ENCODE measurements at regions not wholly inside any gene's neighbourhood (a gene's known extent, or its start where the extent isn't known, plus 50 kb on each side); places are given as distances from the start of the nearest gene placed in this dataset.
"Not testable (repeated sequence)": the region's sequence is repeated elsewhere in the genome, so short reads cannot be mapped to it uniquely, and the experiment has no call there.

DNA sequence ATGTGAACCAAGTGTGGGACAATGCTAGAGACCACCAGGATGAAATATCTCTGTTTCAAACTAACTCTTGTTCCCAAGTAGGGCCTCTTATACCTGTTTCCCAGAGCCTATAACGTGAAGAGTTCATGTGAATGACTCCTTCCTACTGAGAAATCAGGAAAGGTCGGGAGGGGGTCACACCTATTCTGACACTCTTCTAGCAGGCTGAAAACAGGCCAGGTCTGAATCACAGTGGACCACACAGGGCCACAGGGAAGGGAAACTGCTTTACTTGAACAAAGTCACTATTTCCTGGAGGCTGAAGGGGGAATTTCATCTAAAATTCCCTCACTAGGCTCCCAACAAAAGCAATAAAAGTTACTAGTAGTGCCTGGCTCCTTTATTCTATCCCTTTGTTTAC is 88.4 kb upstream of the BMP2 start:
- no peaks in the 10 kb centered on the region for H3K4me1 Mint-ChIP-seq
- H3K4me3 Mint-ChIP-seq, result no peak overlapping the region
- H3K27ac Mint-ChIP-seq, result no peak overlapping the region
- H3K9me3 Mint-ChIP-seq, result peaks cover 3% of the 10 kb centered on the region
- no peaks in the 10 kb centered on the region for H3K27me3 Mint-ChIP-seq
- H3K36me3 Mint-ChIP-seq, result no peaks in the 10 kb centered on the region

DNA sequence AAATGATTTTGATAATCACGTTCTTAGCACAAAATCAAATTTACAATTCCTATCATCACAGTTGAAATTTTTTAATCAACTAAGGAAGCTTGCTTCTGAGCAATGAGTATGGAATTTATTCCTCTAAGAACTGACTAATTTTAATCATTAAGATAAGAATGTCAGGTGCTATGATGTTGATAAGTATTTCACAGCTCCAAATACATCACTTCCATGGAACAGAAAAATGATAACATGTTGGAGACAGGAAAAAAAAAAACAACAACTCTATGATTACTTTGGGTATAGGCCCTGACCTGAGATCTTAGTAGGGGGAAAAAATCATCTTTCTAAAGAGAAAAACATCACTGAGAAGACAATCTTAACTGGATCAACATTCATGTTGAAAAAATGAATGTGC is 89.4 kb upstream of the BMP2 start:
- Mint-ChIP-seq H3K4me1 (no peaks in the 10 kb centered on the region), H3K27ac (no peak overlapping the region), H3K36me3 (no peaks in the 10 kb centered on the region), H3K4me3 (no peak overlapping the region), H3K9me3 (peaks cover 3% of the 10 kb centered on the region), H3K27me3 (no peaks in the 10 kb centered on the region)

DNA sequence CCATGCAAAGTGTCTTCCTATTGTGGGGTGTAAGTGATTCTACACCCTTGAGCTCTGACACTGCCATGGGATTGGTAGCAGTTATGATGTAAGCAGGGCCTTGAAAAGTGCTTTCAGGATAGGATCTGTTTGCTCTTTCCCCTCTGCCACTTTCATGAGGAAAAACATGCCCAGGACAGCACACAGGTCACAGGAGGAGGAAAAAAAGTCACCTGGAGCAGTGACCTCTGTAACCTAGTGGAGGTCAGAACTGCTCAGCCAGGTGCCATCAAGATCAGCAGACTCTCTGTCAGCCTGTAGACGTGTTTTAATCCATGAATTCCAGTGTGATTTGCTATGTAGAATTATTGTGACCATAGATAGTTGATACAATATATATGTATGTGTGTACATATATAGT is 92.7 kb upstream of the BMP2 start:
- Mint-ChIP-seq H3K4me3 (no peak overlapping the region), H3K9me3 (no peaks in the 10 kb centered on the region), H3K4me1 (no peaks in the 10 kb centered on the region), H3K27ac (no peak overlapping the region), H3K36me3 (no peaks in the 10 kb centered on the region), H3K27me3 (no peaks in the 10 kb centered on the region)

DNA sequence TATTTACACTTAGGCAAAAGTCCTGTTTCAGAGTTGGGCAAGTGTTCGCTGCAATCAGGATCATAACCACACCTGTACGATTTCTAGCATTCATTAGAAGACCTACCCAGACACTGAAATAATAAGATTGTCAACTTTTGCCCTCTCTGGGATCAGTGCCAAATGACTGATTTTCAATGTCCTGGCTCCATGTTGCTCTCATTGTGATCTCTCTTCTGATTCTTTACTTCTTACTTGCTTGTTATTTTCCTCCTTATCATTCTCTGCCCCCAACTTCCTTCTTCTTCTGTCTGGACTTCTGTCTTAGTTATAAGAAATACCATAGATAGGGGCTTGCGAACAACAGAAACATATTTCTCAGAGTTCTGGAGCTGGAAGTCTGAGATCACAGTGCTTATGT is 94.4 kb upstream of the BMP2 start:
- H3K9me3 Mint-ChIP-seq, result no peaks in the 10 kb centered on the region
- no peaks in the 10 kb centered on the region for H3K27me3 Mint-ChIP-seq
- H3K27ac Mint-ChIP-seq, result no peak overlapping the region
- no peaks in the 10 kb centered on the region for H3K4me1 Mint-ChIP-seq
- H3K36me3 Mint-ChIP-seq, result no peaks in the 10 kb centered on the region
- no peak overlapping the region for H3K4me3 Mint-ChIP-seq

DNA sequence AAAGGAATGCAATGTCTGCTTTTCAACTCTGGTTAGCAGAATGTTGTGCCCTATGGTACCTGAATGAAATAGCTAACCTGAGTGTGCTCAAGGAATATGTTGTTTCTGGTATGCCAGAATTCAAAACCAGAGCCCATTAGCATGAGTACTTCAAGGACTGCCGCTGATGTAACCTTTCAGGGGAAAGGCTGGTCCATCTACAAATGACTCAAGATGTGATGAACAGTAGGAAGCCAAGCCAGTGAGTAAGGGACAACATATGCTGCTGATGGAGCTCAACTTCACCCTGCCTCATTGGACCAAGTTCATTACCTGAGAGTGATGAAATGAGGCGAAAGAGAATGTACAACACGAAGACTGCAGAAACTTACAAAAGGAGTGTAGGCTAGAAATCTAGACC is 95.7 kb upstream of the BMP2 start:
- no peak overlapping the region for H3K4me3 Mint-ChIP-seq
- H3K4me1 Mint-ChIP-seq, result no peaks in the 10 kb centered on the region
- H3K27me3 Mint-ChIP-seq, result no peaks in the 10 kb centered on the region
- H3K27ac Mint-ChIP-seq, result no peak overlapping the region
- H3K36me3 Mint-ChIP-seq, result no peaks in the 10 kb centered on the region
- H3K9me3 Mint-ChIP-seq, result no peaks in the 10 kb centered on the region

DNA sequence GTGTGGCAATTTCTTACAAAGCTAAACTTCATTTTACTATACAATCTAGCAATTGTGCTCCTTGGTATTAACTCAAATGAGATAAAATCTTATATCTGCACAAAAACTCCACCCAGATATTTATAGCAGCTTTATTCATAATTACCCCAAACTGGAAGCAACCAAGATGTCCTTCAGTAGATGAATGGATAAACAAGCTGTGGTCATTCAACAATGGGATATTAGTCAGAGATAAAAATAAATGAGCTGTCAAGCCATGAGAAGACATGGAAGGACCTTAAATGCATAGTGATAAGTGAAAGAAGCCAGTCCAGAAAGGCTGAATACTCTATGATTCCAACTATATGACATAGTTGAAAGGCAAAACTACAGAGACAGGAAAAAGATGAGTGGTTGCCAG is 98.9 kb upstream of the BMP2 start:
- no peak overlapping the region for H3K4me3 Mint-ChIP-seq
- no peaks in the 10 kb centered on the region for H3K27me3 Mint-ChIP-seq
- no peaks in the 10 kb centered on the region for H3K36me3 Mint-ChIP-seq
- H3K4me1 Mint-ChIP-seq, result no peaks in the 10 kb centered on the region
- no peak overlapping the region for H3K27ac Mint-ChIP-seq
- H3K9me3 Mint-ChIP-seq, result peaks cover 5% of the 10 kb centered on the region

DNA sequence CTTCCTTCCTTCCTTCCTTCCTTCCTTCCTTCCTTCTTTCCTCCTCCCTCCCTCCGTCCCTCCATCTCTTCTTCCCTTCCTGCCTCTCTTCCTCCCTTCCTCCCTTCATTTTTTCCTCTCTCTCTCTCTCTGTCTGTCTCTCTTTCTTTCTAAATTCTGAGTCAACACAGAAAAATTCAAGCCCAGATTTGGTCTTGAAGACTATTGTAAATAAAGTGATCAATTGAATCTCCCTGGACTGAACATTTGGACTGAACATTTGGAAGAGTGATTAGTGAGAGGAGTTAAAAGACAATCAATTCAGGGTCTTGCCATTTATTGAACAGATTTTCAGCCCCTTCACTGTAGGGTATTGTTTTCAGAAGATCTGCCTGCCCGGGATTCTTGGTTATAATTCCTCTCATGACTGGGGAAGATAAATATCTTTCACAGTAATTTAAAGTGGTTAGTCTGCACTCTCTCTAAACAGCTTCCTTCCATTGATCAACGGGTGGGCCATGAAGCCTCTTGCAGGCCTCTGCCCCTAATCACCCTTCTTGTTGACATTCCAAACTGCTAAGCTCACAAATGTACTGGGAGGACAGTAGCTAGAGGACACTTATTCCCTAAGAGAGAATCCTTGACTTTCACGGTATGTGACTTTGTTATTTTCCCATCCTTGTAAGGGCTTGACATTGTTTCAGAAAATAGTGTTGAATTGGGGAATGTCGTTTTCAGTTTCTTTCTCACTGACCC is 101.7 kb upstream of the BMP2 start:
- H3K4me1 Mint-ChIP-seq, result no peaks in the 10 kb centered on the region
- no peaks in the 10 kb centered on the region for H3K36me3 Mint-ChIP-seq
- H3K4me3 Mint-ChIP-seq, result no peak overlapping the region
- H3K27me3 Mint-ChIP-seq, result no peaks in the 10 kb centered on the region
- peaks cover 8% of the 10 kb centered on the region for H3K9me3 Mint-ChIP-seq
- H3K27ac Mint-ChIP-seq, result no peak overlapping the region

DNA sequence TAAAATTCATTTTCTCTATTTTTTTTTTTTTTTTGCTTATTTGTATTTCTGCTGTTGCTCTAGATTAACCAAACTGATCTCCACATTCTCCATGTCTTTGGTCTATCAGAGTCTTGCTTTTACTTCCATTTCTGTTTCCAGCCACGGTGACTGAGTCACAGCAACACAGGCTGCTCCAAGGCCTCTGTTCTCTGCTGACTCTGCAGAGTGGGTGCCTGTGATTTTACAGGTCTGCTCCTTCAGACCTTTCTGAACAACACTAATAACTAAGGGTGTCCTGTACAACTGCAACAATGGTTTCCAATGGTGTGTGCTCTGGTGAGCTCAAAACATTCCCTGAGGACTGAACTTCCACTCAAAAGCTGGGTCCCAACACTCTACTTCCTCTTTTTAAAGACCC is 102.3 kb upstream of the BMP2 start:
- Mint-ChIP-seq H3K27me3 (no peaks in the 10 kb centered on the region), H3K9me3 (peaks cover 8% of the 10 kb centered on the region), H3K4me3 (no peak overlapping the region), H3K36me3 (no peaks in the 10 kb centered on the region), H3K4me1 (no peaks in the 10 kb centered on the region), H3K27ac (no peak overlapping the region)

DNA sequence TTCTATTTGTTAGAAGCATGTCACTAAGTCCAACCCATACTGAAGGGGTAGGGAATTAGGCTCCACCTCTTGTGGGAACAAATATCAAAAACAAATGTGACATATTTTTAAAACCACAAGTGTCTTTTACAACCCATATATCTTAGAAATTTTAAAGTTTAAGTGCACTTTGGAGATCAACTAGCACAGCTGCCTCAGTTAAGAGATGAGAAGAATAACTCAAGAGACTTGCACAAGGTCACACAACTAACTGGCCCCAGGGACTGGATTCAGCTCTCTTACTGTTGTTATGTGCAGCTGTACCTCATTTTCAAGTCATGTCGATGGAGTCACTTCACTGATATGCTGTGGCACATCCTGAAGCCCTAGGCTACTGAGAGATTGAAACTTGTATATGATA is 102.9 kb upstream of the BMP2 start:
- H3K27me3 Mint-ChIP-seq, result no peaks in the 10 kb centered on the region
- no peaks in the 10 kb centered on the region for H3K36me3 Mint-ChIP-seq
- no peak overlapping the region for H3K4me3 Mint-ChIP-seq
- no peaks in the 10 kb centered on the region for H3K4me1 Mint-ChIP-seq
- no peak overlapping the region for H3K27ac Mint-ChIP-seq
- H3K9me3 Mint-ChIP-seq, result peaks cover 8% of the 10 kb centered on the region

DNA sequence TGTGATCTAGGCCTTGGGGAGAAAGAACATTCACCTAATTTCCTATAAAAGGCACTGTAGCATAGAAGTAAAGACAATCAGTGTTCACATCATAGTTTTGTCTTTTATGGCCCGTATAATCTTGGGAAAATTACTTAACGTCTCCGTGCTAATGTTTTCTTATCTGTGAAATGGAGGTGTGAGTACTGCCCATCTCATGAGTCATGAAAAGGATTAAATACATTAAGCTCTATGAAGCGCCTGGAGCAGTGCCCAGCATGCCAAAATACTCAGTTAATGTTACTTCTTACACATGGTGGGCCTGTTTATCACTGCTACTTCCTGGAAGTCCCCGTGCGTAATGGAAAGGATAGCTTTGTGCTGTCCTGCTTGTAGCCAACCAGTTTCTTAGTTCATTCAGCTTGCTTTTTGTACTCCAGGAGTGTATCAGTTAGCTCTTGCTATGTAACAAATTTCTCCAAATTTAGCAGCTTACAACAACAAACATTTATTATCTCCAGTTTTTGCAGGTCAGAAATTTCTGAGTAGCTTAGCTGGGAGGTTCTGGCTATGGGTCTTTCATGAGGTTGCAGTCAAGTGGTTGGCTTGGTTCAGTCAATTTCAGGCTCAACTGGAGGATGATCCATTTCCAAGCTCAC is 103.6 kb upstream of the BMP2 start:
- peaks cover 8% of the 10 kb centered on the region for H3K9me3 Mint-ChIP-seq
- no peaks in the 10 kb centered on the region for H3K4me1 Mint-ChIP-seq
- H3K36me3 Mint-ChIP-seq, result no peaks in the 10 kb centered on the region
- H3K4me3 Mint-ChIP-seq, result no peak overlapping the region
- no peak overlapping the region for H3K27ac Mint-ChIP-seq
- H3K27me3 Mint-ChIP-seq, result no peaks in the 10 kb centered on the region

DNA sequence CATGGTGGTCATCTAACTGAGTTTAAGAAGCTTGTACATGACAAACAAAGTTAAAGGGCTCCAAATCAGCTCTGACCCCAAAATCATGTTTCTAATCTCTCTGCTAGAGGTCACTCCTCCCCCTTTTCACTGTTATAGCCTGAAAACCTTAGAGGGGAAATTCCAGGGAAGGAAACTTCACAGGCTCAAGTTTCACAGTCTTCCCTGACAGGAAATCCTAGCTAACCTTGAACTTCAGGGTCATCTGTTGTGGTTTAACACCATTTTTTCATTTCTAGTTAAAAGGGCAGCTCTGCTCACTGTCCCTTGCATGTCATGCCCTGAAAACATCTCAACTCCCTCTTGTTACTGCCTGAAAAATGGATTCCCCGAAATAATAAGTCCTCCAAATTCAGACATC is 104.4 kb upstream of the BMP2 start:
- Mint-ChIP-seq H3K9me3 (peaks cover 8% of the 10 kb centered on the region), H3K27ac (no peak overlapping the region), H3K36me3 (no peaks in the 10 kb centered on the region), H3K4me3 (no peak overlapping the region), H3K27me3 (no peaks in the 10 kb centered on the region), H3K4me1 (no peaks in the 10 kb centered on the region)

DNA sequence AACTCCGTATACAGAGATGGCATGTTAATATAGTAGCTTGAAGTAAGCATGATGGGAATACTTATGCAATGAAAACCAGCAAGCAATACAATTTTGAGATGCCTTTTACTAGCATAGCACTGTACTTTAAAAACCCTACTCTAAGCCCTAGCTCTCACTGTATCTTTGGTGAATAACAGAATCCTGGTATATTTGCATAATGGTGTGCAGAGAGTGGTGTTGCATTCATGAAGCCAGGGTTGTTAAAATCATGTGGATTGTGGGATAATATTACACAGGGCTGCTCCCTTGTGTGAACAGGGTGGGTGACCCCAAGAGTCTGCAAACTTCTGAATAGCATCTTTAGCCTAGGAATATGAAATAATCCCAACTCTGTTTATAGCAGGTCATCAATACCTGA is 105.2 kb upstream of the BMP2 start:
- Mint-ChIP-seq H3K27ac (no peak overlapping the region), H3K36me3 (no peaks in the 10 kb centered on the region), H3K27me3 (no peaks in the 10 kb centered on the region), H3K4me3 (no peak overlapping the region), H3K9me3 (peaks cover 13% of the 10 kb centered on the region), H3K4me1 (no peaks in the 10 kb centered on the region)

DNA sequence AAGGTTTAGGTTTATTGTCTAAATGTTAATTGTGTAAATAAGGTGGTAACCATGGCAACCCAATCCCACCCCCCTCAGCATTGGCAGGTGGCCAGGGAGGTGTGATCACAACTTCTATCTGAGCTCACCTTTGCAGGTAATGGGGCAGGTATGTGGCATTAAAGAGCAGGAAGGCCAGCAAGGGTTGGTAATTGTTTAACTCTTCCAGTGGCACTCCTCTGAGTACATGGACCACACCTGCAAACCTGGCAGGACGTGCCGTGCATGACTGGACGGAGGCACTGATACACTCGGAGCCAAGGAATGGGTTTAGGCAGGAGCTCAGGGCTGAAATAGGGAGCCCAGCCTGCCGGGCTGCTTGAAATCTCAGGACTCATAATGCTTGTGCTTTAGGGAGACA is 107.0 kb upstream of the BMP2 start:
- Mint-ChIP-seq H3K9me3 (peaks cover 13% of the 10 kb centered on the region), H3K27me3 (no peaks in the 10 kb centered on the region), H3K4me1 (no peaks in the 10 kb centered on the region), H3K36me3 (no peaks in the 10 kb centered on the region), H3K4me3 (no peak overlapping the region), H3K27ac (no peak overlapping the region)

DNA sequence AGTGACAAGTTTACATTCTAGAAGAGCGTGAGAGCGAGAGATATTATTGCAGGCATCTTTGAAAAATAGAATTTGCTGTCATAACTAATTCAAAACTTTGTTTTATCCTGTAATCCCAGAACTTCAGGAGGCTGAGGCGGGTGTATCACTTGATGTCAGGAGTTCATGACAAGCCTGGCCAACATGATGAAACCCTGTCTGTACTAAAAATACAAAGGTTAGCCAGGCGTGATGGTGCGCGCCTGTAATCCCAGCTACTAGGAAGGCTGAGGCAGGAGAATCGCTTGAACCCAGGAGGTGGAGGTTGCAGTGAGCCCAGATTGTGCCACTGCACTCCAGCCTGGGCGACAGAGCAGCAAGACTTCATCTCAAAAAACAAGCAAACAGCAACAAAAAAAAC is 108.6 kb upstream of the BMP2 start:
- H3K27ac Mint-ChIP-seq, H3K36me3 Mint-ChIP-seq: not testable (repeated sequence)

DNA sequence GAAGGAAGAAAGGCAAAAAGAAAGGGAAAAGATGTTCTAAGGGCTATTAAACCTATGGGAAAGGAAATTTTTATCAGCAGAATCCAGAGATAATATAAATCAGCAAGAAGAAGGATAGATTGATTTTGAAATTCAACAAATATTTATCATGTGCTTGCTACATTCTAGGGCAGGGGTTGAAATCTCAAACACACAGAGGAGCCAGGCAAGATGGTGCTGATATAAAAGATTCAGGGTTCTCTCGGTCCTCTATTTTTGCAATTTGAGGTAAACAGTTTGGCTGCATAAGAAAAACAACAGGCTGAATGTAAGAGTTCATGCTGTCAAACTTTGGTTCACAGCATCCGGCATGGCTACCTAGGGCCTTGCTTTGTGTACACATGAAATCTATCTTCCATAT is 109.6 kb upstream of the BMP2 start:
- Mint-ChIP-seq H3K9me3 (peaks cover 5% of the 10 kb centered on the region), H3K4me3 (no peak overlapping the region), H3K27me3 (no peaks in the 10 kb centered on the region), H3K27ac (no peak overlapping the region), H3K4me1 (no peaks in the 10 kb centered on the region), H3K36me3 (no peaks in the 10 kb centered on the region)

More for the DNA sequence above, 108.6 kb upstream of the BMP2 start:
- H3K9me3 Mint-ChIP-seq, result peaks cover 11% of the 10 kb centered on the region
- H3K4me1 Mint-ChIP-seq, H3K4me3 Mint-ChIP-seq, H3K27me3 Mint-ChIP-seq: not testable (repeated sequence)

DNA sequence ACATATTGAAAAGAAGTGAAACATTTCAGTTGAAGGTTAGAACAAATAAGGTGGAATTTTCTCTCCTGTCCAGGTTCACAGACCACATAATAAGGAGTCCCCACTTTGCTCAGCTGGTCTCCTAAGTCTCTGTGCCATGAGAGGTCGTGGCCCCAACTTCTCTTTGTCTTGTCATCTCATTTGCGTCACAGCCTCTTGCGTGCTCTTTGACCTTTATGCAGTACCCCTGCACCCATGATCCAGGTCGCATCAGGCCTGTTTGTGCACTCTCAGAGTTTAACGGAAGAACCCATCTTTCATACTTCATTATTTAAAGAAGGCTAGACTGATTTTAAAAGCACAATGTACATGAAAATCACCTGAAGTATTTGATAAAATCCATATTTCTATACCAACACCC is 110.4 kb upstream of the BMP2 start:
- no peaks in the 10 kb centered on the region for H3K4me1 Mint-ChIP-seq
- no peak overlapping the region for H3K4me3 Mint-ChIP-seq
- no peaks in the 10 kb centered on the region for H3K27me3 Mint-ChIP-seq
- no peaks in the 10 kb centered on the region for H3K36me3 Mint-ChIP-seq
- H3K27ac Mint-ChIP-seq, result no peak overlapping the region
- H3K9me3 Mint-ChIP-seq, result peaks cover 5% of the 10 kb centered on the region

Data from activated naive CD4-positive, alpha-beta T cell treated with anti-CD3 and anti-CD28 coated beads, Interleukin-2, amount 50 U/mL, for 24 hours (primary cell).